Fibroblast of upper back skin (primary cell): ENCODE measurements at regions not wholly inside any gene's neighbourhood (a gene's known extent, or its start where the extent isn't known, plus 50 kb on each side); places are given as distances from the start of the nearest gene placed in this dataset.

Experiments used
- DNase-seq: peaks from one replicate; pipeline ENCODE4 v3.0.0-alpha.2; 2013

GRCh38 chrX:44040406-44040805 lies 67.2 kb upstream of the NDP start:
- no peak for DNase-seq

DNA sequence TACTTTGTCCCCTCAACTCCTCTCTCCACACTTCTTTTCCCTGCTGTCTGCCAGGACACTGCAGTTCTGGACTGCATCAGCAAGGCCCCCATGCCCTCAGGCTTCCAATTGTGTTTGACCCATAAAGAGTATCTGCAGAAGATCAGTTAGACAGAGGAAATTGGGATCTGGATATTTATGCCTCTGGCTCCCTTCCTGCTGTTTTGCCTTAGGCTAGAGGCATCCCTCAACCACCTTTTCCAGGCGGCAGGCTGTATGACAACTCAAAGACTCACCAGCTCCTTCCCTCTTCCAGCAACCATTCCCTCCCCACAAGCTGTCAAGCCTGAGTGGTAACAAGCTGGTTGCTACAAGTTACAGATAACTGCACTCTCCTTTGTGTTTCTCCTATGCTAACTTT lies 66.4 kb upstream of the NDP start:
- no peak for DNase-seq

- DNase-seq, result peak; percentile 81
Observed at GRCh38 chrX:44036336-44036735, 63.1 kb upstream of the NDP start.

DNA sequence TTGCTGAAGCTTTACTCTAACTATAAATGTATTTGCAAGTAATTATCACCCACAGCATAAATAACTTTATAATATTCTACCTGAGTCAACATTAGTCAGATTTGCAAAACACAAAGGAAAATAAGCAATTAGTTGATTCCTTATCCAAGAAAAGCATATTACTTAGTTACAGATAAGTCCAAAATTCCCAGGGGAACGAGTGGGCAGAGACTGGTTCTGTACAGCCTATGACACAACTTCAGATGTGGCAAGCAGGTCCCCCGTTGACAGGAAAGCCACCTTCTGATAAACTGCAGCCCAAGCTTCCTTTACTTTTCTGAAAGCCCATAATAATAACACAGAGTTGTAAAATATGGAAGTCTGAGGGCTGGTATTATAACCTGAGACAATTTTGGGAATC lies 62.4 kb upstream of the NDP start:
- DNase-seq, result no peak

DNA sequence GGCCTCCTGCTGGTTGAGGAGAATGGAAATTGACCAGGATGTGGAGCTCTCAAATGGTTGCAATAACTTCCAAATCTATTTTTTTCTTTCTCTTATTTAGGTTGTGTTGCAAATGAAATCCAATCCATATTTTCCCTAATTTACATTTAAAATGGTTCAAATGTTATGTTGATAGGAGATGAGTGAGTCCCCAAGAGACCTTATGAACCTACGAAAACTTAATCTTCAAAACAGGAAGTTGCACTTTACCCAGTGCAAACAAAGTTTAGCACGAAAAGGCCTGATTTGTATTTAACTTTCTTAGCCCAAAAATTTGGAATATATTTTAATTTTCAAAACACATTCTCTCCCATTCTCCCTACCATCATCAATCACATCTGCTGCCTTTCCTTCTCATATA lies 59.3 kb upstream of the NDP start:
- no peak for DNase-seq

- DNase-seq, result peak; percentile 27
Observed at GRCh38 chrX:44025555-44025954, 52.4 kb upstream of the NDP start.
